ES-I3 (cell line): ENCODE measurements at regions not wholly inside any gene's neighbourhood (a gene's known extent, or its start where the extent isn't known, plus 50 kb on each side); places are given as distances from the start of the nearest gene placed in this dataset.

Experiments
- H3K36me3 ChIP-seq: 2 replicates; pipeline ENCODE4 v1.6.1; 2013; ENCODE audit warnings: mild to moderate bottlenecking, low read length, control low read depth, moderate library complexity; ENCODE audit not compliant: insufficient read depth
- H3K4me1 ChIP-seq: 2 replicates; pipeline ENCODE4 v1.6.1; 2013; ENCODE audit warnings: mild to moderate bottlenecking, control low read depth, low read length; ENCODE audit not compliant: insufficient read depth
- H3K9ac ChIP-seq: 2 replicates; pipeline ENCODE4 v1.6.1; 2013; ENCODE audit warnings: low read depth, mild to moderate bottlenecking, low read length, moderate library complexity
- H3K9me3 ChIP-seq: 2 replicates; pipeline ENCODE4 v1.6.1; 2013; ENCODE audit warnings: mild to moderate bottlenecking, low read length, moderate library complexity; ENCODE audit not compliant: control insufficient read depth, insufficient read depth

GRCh38 chrX:131595120-131595519 is 51.2 kb downstream of the OR13H1 start:
- Histone ChIP-seq H3K9me3 (no peaks in the 10 kb centered on the region), H3K9ac (no peak overlapping the region), H3K4me1 (no peaks in the 10 kb centered on the region), H3K36me3 (no peaks in the 10 kb centered on the region)

- Histone ChIP-seq H3K9me3 (no peaks in the 10 kb centered on the region), H3K36me3 (no peaks in the 10 kb centered on the region), H3K9ac (no peak overlapping the region), H3K4me1 (0 out of 2 replicates have a peak, but pooled peaks cover 3% of the 10 kb centered on the region)
These were observed 64.0 kb downstream of the OR13H1 start for GRCh38 chrX:131607792-131608369.

- Histone ChIP-seq H3K9ac (no peak overlapping the region), H3K36me3 (no peaks in the 10 kb centered on the region), H3K4me1 (0 out of 2 replicates have a peak, but pooled peaks cover 3% of the 10 kb centered on the region), H3K9me3 (no peaks in the 10 kb centered on the region)
These were observed 65.6 kb downstream of the OR13H1 start for GRCh38 chrX:131609480-131609879.

- H3K9ac ChIP-seq = no peak overlapping the region
- H3K4me1 ChIP-seq = no peaks in the 10 kb centered on the region
- H3K36me3 ChIP-seq = no peaks in the 10 kb centered on the region
- no peaks in the 10 kb centered on the region for H3K9me3 ChIP-seq
These were observed 69.4 kb downstream of the OR13H1 start for GRCh38 chrX:131613260-131613659.

GRCh38 chrX:131614241-131614640 is 70.4 kb downstream of the OR13H1 start:
- Histone ChIP-seq H3K36me3 (no peaks in the 10 kb centered on the region), H3K9ac (no peak overlapping the region), H3K9me3 (no peaks in the 10 kb centered on the region), H3K4me1 (no peaks in the 10 kb centered on the region)

- Histone ChIP-seq H3K4me1 (no peaks in the 10 kb centered on the region), H3K9ac (no peak overlapping the region), H3K9me3 (no peaks in the 10 kb centered on the region), H3K36me3 (no peaks in the 10 kb centered on the region)
These were observed 73.3 kb downstream of the OR13H1 start for GRCh38 chrX:131617182-131617581.

- no peak overlapping the region for H3K9ac ChIP-seq
- no peaks in the 10 kb centered on the region for H3K4me1 ChIP-seq
- no peaks in the 10 kb centered on the region for H3K36me3 ChIP-seq
- no peaks in the 10 kb centered on the region for H3K9me3 ChIP-seq
These were observed 77.8 kb downstream of the OR13H1 start for GRCh38 chrX:131621650-131622049.

- Histone ChIP-seq H3K9ac (no peak overlapping the region), H3K36me3 (no peaks in the 10 kb centered on the region), H3K9me3 (no peaks in the 10 kb centered on the region), H3K4me1 (no peaks in the 10 kb centered on the region)
These were observed 82.9 kb downstream of the OR13H1 start for GRCh38 chrX:131626681-131627296.

GRCh38 chrX:131630534-131630933 is 86.7 kb downstream of the OR13H1 start:
- Histone ChIP-seq H3K36me3 (no peaks in the 10 kb centered on the region), H3K9ac (no peak overlapping the region), H3K9me3 (no peaks in the 10 kb centered on the region), H3K4me1 (no peaks in the 10 kb centered on the region)

GRCh38 chrX:131633285-131633917 is 89.5 kb downstream of the OR13H1 start:
- no peaks in the 10 kb centered on the region for H3K9me3 ChIP-seq
- H3K36me3 ChIP-seq = no peaks in the 10 kb centered on the region
- H3K9ac ChIP-seq = no peak overlapping the region
- H3K4me1 ChIP-seq = no peaks in the 10 kb centered on the region

GRCh38 chrX:131634900-131635299 is 91.0 kb downstream of the OR13H1 start:
- no peak overlapping the region for H3K9ac ChIP-seq
- no peaks in the 10 kb centered on the region for H3K36me3 ChIP-seq
- no peaks in the 10 kb centered on the region for H3K9me3 ChIP-seq
- no peaks in the 10 kb centered on the region for H3K4me1 ChIP-seq

GRCh38 chrX:131646106-131646505 is 102.2 kb downstream of the OR13H1 start:
- Histone ChIP-seq H3K9ac (no peak overlapping the region), H3K36me3 (no peaks in the 10 kb centered on the region), H3K4me1 (no peaks in the 10 kb centered on the region), H3K9me3 (no peaks in the 10 kb centered on the region)

- Histone ChIP-seq H3K9ac (no peak overlapping the region), H3K4me1 (no peaks in the 10 kb centered on the region), H3K36me3 (no peaks in the 10 kb centered on the region), H3K9me3 (no peaks in the 10 kb centered on the region)
These were observed 105.9 kb downstream of the OR13H1 start for GRCh38 chrX:131649741-131650140.

- no peaks in the 10 kb centered on the region for H3K36me3 ChIP-seq
- H3K4me1 ChIP-seq = no peaks in the 10 kb centered on the region
- no peaks in the 10 kb centered on the region for H3K9me3 ChIP-seq
- no peak overlapping the region for H3K9ac ChIP-seq
These were observed 107.0 kb downstream of the OR13H1 start for GRCh38 chrX:131650637-131651410.
